ENCODE measurements at regions not wholly inside any gene's neighbourhood (a gene's known extent, or its start where the extent isn't known, plus 50 kb on each side); places are given as distances from the start of the nearest gene placed in this dataset.
A peak's percentile ranks its signal among the peaks of the same experiment; 100 is the strongest.
"Not testable (repeated sequence)": the region's sequence is repeated elsewhere in the genome, so short reads cannot be mapped to it uniquely, and the experiment has no call there.

DNA sequence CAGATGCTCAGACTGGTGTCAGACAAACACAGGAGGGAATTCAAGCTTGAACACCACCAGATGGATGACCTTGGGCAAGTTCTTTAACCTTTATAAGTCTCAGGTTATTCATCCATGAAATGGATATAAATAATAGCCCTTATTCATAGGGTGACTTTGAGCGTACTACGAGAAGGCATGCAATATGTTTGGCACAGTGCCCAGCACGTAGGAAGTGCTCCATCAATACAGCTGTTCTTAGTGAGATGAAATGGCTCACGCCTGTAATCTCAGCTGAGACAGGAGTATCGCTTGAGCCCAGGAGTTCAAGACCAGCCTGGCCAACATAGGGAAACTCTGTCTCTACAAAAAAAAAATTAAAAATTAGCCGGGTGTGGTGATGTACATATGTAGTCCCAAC, 84.8 kb upstream of the FICD start:
- intact Hi-C loops (cut with DNase I) = no loop called here
- DNase-seq (ENCODE audit: missing footprints) (no peak), ATAC-seq (no peak)

DNA sequence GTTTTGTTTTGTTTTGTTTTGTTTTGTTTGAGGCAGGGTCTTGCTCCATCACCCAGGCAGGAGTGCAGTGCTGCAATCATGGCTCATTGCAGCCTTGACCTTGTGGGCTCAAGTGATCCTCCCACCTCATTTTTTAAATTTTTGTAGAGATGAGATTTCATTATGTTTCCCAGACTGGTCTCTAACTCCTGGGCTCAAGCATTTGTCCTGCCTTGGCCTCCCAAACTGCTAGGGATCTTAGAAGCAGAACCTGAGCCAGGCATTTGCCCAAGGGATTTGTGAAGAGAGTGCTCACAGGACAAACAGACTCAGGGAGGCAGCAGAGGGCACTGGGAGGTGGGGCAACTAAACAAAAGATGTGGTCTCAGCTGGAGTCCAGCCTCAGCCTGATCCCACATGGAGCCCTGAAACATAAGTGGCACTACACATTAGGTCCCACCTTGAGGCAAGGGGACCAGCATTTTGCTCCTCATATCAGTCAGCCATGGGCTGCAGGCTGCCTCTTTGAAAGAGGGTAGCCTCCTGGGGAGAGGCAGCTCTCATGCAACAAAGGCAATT, 86.2 kb upstream of the CMKLR1 start:
- DNase-seq (ENCODE audit: missing footprints) (no peak), ATAC-seq (no peak)
- intact Hi-C loops (cut with DNase I) = no loop called here

DNA sequence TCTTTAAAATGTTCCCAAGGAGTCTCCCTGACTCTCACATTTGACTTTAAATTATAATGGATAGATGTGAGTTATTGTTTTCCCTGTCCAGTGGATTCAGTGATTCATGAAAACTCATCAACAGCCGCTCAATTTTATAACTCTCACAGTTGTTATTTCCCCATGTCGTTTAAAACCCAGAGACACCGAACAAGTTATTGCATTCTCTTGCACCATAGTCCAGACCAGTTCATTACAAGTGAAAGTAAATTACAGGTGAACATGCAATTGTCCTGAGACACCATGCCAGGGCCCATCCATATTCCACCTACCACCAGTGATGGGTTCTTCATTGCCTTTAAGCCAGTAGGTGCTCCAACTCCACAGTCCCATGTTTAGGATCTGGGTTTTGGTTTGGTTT, 85.7 kb upstream of the CMKLR1 start:
- DNase-seq (ENCODE audit: missing footprints) (no peak), ATAC-seq (no peak)
- intact Hi-C loops (cut with DNase I) = no loop called here

DNA sequence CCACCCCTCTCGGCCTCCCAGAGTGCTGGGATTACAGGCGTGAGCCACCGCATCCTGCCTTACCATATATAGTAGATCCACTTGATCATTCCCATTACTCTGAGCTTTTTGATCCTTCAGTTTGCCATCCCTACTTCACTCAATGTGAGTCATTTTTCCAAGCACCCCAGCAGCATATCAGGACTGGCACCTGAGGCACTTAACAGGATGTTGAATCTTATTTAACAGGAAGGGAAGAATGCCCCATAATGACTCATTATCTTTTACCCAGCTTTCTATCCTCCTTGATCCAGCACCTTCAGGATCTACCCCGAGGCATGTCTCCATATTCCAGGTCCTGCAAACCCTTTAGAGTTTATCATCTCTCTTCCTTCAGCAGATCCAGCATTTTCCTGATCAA, 84.9 kb upstream of the CMKLR1 start:
- DNase-seq (ENCODE audit: missing footprints) = no peak
- intact Hi-C loops (cut with DNase I) = no loop called here
- no peak for ATAC-seq

DNA sequence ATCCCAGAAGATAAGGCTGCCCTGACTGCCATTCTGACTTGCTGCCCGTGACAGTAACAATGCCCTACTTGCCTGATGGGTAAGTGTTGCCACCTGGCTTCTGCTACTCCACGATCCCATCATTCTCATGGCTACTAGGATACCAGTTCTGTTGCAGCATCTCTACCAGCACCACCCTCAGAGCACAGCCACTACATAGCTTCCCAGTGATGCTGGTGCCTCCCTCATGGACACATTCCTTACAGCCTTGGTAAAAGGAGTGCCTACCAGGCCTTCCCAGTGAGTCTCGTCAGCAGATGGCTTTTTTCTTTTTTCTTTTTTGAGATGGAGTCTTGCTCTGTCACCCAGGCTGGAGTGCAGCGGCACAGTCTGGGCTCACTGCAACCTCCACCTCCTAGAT, 84.4 kb upstream of the CMKLR1 start:
- DNase-seq (ENCODE audit: missing footprints) (no peak), ATAC-seq (no peak)
- intact Hi-C loops (cut with DNase I) = no loop called here

DNA sequence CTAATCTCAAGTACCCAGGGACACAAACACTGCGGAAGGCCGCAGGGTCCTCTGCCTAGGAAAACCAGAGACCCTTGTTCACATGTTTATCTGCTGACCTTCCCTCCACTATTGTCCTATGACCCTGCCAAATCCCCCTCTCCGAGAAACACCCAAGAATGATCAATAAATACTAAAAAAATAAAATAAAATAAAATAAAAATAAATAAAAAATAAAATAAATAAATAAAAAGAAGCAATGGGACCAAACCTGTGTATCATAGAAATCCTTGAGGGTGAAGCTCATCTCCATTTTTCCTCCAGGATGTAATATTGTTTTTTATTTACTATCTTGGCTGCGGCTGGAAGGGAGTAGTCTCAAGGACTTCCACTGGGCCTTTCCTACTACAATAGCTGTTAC, 82.0 kb upstream of the CMKLR1 start:
- ATAC-seq; intact Hi-C loops (cut with DNase I); DNase-seq (ENCODE audit: missing footprints): not testable (repeated sequence)

DNA sequence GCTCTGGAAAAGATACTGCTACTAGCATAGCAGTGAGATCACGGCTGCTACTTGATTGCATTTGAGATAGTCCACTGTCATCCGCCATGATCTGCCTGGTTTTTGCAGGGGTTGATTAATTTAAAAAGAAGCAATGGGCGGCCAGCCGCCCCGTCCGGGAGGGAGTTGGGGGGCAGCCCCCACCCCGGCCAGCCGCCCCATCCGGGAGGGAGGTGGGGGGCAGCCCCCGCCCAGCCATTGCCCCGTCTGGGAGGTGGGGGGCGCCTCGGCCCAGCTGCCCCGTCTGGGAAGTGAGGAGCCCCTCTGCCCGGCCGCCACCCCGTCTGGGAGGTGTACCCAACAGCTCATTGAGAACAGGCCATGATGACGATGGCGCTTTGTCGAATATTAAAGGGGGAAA, 81.3 kb upstream of the CMKLR1 start:
- intact Hi-C loops (cut with DNase I); ATAC-seq: not testable (repeated sequence)

DNA sequence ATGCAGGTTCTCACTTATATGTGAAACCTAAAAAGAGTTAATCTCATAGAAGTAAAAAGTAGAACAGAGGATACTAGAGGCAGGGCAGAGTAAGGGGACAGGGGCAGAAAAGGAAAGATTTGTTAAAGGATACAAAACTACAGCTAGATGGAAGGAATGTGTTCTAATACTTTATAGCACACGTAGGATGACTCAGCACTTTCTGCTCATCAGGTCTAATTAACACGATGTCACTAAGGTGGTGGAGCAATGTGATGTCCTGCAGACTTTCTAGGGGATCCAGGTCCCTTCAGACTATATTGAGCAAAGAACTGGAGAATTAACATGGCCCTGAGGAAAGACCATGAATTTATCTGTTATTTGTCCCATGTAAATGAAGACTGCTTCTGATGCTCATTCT, 80.8 kb upstream of the CMKLR1 start:
- ATAC-seq (no peak), DNase-seq (ENCODE audit: missing footprints) (no peak)
- intact Hi-C loops (cut with DNase I) = no loop called here

More for the DNA sequence above, 81.3 kb upstream of the CMKLR1 start:
- DNase-seq (ENCODE audit: missing footprints) = not testable (repeated sequence)

DNA sequence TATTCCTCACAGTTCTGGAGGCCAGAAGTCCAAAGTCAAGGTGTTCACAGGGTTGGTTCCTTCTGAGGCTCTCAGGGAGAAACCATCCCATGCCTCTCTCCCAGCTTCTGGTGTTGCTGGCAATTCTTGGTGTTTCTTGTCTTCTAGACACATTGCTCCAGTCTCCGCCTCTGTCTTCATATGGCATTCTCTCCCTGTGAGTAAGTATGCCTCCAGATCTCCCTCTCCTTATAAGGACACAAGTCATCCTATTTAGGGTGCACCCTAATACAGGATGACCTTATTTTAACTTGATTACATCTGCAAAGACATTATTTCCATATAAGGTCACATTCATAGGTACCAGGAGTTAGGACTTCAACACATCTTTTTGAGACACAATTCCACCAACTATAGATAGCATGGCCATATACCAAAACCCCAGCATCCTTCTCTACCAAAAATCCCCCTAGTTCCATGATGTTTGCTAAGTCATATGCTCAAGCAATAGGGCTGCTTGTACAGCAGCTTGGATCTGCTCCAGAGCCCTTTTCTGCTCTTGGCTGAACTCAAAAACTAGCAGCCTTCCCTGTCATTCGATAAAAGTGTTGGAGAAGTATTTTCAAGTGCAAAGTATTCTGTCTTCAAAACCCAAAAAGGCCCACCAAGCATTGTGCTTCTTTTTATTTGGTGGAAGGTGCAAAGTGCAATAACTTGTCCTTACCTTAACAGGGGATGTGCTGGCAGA, 79.2 kb upstream of the CMKLR1 start:
- no peak for ATAC-seq
- DNase-seq (ENCODE audit: missing footprints) = no peak
- intact Hi-C loops (cut with DNase I) = no loop called here

DNA sequence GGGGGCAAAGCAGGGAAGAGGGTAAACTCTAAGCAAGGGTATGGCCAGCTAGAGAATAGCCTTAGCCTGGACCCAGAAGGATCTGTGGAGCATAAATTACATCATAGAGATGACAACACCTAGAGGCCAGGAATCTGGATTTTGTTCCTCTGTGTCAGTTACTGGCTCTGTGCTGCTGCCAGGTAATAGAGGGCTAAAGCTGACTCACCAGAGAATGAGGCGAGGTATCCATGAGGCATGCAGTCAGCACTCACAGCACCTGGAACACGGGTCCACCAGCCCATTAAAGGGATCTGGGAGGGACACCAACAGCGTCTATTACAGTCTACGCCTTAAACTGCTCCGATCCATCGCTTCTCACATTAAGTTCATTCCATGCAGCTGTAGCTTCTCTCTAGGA, 74.9 kb upstream of the CMKLR1 start:
- DNase-seq (ENCODE audit: missing footprints) (no peak), ATAC-seq (no peak)
- intact Hi-C loops (cut with DNase I) = no loop called here

DNA sequence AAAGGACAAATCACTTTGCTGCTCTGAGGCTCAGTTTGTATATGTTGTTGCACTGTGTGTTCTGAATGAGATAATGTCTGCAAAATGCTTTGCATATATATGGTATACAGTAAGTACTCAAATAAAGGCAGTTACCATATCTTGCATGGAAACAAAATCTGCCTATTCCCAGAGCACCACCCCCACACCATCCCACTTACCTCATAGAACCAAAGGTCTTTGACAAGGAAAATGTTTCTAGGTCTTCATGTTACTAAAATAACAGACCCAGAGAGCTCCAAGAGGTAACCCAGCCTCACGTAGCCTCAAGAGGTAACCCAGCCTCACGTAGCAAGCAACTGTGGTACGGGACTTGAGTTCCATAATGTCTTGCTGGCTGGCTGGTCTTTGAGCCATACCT, 71.6 kb upstream of the CMKLR1 start:
- DNase-seq (ENCODE audit: missing footprints) (no peak), ATAC-seq (no peak)
- intact Hi-C loops (cut with DNase I) = no loop called here

DNA sequence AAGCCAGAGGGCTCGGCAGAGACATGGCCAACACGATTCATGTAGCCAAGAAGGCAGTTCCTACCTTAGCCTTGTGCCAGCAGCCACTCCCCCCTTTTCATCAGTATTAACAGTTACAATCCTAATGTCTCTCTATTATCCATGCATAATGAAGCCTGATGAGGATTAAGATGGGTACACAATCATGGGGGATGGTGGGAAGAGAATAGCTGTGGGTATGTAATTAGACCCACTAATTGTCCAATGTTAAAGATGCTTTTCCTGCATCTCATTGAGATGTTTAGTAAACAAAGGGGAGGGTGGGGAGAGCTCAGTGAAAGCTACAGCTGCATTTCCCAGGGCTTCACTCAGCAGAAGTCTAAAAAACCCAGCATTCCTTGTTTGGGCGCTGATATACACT, 70.4 kb upstream of the CMKLR1 start:
- ATAC-seq (no peak), DNase-seq (ENCODE audit: missing footprints) (no peak)
- intact Hi-C loops (cut with DNase I) = no loop called here

DNA sequence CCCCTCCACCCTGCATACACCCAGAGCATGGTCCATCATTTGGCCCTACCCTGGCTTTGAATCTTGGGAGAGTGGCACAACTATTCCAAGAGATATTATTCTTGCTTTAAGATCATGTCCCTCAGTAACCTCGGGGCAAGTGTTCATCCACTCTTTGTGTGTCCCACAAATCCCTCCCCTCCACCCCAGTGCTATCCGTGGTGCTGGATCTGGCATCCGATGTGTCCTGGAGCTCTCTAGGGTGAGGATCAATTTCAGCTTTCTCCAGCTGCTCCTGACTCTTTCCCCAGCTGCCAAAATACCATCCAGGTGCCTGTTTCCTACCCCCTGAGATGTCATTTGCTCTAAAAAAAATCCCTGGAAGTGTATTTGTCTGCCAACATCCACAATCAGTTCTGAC, 64.8 kb upstream of the CMKLR1 start:
- ATAC-seq (no peak), DNase-seq (ENCODE audit: missing footprints) (no peak)
- intact Hi-C loops (cut with DNase I) = no loop called here

DNA sequence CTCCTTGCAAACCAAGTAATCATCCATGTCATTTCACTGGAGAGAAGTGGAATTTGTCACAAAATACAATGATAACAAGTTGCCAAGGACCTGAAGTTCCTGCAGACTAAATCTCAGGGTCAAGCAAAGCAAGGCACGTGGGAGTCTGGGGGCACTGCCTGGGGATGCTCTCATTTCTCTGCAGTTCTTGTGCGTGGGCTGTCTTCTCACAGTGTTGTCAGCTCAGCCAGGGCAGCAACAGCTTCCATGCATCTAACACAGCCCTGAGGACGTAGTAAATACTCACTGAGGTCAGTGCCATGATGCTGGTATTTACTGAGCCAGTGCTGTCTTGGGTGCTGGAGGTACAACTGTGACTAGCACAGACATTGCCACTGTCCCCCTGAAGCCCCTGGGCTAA, 62.9 kb upstream of the CMKLR1 start:
- DNase-seq (ENCODE audit: missing footprints) (no peak), ATAC-seq (no peak)
- intact Hi-C loops (cut with DNase I) = no loop called here

DNA sequence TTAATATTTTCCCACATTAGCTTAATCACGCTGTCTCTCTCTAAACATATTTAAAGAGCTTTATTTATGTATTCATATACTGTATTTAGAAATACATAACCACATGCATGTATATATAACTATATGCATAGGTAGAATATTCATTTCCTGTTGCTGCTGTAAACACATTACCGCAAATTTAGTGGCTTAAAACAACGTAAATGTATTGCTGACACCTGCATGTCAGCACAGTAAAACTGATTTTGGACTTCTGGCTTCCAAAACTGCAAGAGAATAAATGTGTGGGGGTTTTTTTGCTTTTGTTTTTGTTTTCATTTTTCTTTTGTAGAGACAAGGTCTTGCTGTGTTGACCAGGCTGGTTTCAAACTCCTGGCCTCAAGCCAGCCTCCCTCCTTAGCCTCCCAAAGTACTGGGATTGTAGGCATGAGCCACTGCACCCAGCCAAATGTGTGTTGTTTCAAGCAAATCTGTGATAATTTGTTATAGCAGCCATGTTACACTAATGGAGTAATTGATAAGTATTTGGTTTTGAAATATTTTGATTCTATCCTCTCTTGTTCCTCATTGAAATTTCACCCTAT, 61.9 kb upstream of the CMKLR1 start:
- no peak for ATAC-seq
- intact Hi-C loops (cut with DNase I) = no loop called here
- no peak for DNase-seq (ENCODE audit: missing footprints)

DNA sequence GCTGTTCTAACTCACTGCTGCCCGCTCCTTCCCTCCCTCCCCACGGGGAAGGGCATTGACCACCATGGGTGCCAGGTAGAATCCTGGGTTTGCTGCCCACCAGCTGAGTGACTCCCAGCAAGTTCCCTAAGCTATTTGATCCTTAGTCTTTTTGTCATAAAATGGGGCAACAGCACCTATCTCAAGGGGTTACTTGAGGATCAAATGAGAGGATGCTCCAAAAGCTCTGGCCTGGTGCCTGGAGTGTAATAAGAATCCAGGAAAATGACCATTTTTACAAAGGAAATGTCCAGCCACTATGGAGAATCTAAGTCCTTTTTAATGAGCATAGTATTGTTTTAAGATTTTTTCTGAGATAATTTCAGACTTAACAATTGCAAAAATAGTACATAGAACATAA, 61.4 kb upstream of the CMKLR1 start:
- ATAC-seq = no peak
- DNase-seq (ENCODE audit: missing footprints) = no peak
- intact Hi-C loops (cut with DNase I) = no loop called here

DNA sequence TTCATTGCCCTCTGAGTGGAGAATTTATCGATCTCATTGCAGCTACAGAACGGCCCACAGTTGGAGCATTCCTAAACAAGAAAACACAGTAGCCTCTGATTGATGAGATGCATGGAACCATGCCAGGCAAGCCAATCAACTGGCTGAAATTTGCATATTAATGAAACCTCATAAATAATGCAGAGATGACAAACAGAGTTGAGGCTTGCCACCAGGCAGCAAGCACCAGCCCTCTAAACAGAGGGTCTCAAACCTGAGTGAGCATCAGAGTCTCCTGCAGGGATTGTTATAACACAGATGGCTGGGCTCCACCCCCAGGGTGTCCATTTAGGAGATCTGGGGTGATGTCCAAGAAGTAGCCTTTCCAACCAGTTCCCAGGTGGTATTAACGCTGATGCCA, 60.9 kb upstream of the CMKLR1 start:
- DNase-seq (ENCODE audit: missing footprints) = no peak
- intact Hi-C loops (cut with DNase I) = no loop called here
- ATAC-seq = no peak

DNA sequence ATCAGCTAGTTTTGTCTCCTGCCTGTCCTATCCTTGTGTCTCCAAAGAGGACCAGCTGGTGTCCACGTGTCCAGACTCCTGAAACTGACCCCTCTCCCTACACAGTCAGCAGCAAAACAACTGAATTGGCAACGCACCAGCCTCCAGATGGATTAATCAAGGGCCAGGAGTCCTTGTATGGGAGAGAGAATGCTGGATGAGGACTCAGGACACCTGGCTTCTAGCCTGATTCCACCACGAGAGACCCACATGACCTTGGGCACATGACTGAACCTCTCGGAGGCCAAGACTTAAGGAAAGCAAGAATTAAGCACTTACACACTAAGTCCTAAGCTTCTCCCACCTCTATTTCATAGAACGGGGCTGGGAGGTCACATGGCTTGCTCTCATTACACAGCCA, 60.4 kb upstream of the CMKLR1 start:
- ATAC-seq = peak; percentile 91
- intact Hi-C loops (cut with DNase I) = no loop called here
- peak; percentile 77 for DNase-seq (ENCODE audit: missing footprints)

DNA sequence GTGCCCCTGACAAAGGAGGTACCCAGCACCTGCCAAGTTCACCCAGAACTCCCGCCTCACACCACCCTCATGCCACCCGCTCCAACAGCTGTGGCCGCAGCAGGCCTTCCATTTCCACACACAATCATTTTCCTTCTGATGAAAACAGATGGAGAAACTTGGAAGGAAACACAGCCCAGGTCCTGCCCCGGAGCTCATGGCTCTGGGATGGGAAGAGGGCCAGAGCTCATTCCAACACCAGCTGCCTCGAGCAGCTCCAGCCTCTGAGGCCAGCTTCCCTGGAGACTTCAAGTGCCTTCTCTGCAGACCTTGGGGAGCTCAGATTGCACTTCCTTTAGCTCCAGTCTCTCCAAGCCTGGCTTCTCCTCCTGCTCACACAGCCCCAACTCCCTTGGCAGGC, 55.1 kb upstream of the CMKLR1 start:
- intact Hi-C loops (cut with DNase I) = no loop called here
- ATAC-seq = peak; percentile 88
- DNase-seq (ENCODE audit: missing footprints) = peak; percentile 70

DNA sequence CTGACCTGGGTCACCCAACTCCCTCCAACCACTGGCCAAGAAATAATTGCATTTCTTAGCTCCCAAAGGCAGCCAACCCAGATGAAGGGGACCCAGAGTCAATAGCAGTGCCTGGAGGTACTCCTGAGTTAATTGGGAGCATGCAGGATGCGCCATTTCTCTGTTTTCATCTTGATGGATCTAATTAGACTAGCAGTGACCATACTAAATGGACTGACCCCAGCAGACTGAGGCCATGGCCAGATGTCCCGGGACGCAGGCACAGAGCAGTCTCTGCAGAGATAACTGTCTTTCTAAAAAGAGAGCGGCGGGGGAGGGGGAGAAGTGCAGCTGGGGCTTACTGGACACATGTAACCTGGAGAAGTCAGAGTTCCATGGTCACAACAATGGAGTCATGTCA, 53.2 kb upstream of the CMKLR1 start:
- no peak for ATAC-seq
- intact Hi-C loops (cut with DNase I) = no loop called here
- DNase-seq (ENCODE audit: missing footprints) = no peak
